GM23248 (cell line): ENCODE measurements at regions not wholly inside any gene's neighbourhood (a gene's known extent, or its start where the extent isn't known, plus 50 kb on each side); places are given as distances from the start of the nearest gene placed in this dataset.

ENCODE experiments used
- EZH2 ChIP-seq: fragments of 200-600 bp; sonication (generic); IDR thresholded peaks from 2 replicates; pipeline ENCODE4 v1.6.1; 2018; ENCODE audit warnings: antibody characterized with exemption, mild to moderate bottlenecking; ENCODE audit not compliant: insufficient read depth, poor library complexity, severe bottlenecking
- EZH2phosphoT487 ChIP-seq: fragments of 200-600 bp; sonication (generic); IDR thresholded peaks from 2 replicates; pipeline ENCODE4 v1.6.1; 2018; ENCODE audit warnings: antibody characterized with exemption, moderate library complexity, mild to moderate bottlenecking, low read depth; ENCODE audit not compliant: insufficient read depth

DNA sequence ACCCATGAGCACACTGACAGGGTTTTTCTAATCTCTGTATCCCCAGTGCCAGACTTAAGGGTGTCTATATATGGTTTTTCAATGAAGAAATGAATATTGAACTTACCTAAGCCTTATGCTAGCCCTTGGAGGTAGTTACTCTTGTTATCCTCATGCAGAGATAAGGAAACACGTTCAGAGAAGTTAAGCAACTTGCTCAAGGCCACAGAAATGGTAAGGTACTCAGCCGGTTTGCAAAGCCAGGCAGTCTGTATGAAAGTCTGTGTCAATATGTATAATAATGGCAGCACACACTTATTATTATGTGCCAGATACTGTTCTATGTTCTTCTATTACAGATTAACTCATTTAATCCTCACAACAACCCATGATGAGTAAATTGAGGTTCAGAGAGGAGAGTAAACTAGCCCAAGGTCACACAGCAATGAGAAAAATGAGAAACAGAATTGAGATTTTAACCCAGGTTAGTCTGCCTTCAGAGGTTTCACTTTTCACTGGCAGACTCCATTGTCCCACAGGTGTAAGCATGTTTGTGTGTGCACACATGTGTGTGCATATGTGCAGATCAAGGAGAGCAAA lies 54.6 kb upstream of the CSF3R start:
- TF ChIP-seq EZH2phosphoT487, result no peak
- no peak for TF ChIP-seq EZH2
